ENCODE measurements at regions not wholly inside any gene's neighbourhood (a gene's known extent, or its start where the extent isn't known, plus 50 kb on each side); places are given as distances from the start of the nearest gene placed in this dataset.
"Not testable (repeated sequence)": the region's sequence is repeated elsewhere in the genome, so short reads cannot be mapped to it uniquely, and the experiment has no call there.

DNA sequence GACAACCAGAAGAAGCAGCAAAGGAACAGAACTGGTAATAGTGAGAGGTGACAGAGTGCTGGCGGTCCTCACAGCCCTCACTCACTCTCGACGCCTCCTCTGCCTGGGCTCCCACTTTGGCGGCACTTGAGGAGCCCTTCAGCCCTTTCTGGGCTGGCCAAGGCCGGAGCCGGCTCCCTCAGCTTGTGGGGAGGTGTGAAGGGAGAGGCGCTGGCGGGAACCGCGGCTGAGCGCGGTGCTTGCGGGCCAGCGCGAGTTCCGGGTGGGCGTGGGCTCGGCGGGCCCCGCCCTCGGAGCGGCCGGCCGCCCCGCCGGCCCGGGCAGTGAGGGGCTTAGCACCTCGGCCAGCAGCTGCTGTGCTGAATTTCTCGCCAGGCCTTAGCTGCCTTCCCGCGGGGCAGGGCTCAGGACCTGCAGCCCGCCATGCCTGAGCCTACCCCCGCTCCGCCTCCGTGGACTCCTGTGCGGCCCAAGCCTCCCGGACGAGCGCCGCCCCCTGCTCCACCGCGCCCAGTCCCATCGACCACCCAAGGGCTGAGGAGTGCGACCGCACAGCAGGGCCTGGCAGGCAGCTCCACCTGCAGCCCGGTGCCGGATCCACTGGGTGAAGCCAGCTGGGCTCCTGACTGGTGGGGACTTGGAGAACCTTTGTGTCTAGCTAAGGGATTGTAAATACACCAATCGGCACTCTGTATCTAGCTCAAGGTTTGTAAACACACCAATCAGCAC is 366.0 kb downstream of the DNAH5 start:
- TF ChIP-seq, protein P1, sequence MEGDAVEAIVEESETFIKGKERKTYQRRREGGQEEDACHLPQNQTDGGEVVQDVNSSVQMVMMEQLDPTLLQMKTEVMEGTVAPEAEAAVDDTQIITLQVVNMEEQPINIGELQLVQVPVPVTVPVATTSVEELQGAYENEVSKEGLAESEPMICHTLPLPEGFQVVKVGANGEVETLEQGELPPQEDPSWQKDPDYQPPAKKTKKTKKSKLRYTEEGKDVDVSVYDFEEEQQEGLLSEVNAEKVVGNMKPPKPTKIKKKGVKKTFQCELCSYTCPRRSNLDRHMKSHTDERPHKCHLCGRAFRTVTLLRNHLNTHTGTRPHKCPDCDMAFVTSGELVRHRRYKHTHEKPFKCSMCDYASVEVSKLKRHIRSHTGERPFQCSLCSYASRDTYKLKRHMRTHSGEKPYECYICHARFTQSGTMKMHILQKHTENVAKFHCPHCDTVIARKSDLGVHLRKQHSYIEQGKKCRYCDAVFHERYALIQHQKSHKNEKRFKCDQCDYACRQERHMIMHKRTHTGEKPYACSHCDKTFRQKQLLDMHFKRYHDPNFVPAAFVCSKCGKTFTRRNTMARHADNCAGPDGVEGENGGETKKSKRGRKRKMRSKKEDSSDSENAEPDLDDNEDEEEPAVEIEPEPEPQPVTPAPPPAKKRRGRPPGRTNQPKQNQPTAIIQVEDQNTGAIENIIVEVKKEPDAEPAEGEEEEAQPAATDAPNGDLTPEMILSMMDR (IDR thresholded peaks at IDR 0.05), result not testable (repeated sequence)
- TF ChIP-seq EZH2phosphoT487 (IDR thresholded peaks at IDR 0.05), result not testable (repeated sequence)
